B cell (primary cell): ENCODE measurements at regions not wholly inside any gene's neighbourhood (a gene's known extent, or its start where the extent isn't known, plus 50 kb on each side); places are given as distances from the start of the nearest gene placed in this dataset.

Experiments used
- ATAC-seq: fragments of 200-7000 bp; cut with Tn5 transposase; one replicate; pipeline ENCODE4 v1.10.0; 2021; ENCODE audit warnings: low read depth, mild to moderate bottlenecking, moderate number of reproducible peaks, moderate library complexity
- CTCF ChIA-PET: fragments of 350-600 bp; sonication (Branson Sonifier 250); formaldehyde crosslinking; loops from one replicate; lab custom pipeline; 2021; ENCODE audit warnings: antibody characterized with exemption, inconsistent platforms; lab: Charles Lee
- POLR2A ChIA-PET: fragments of 350-600 bp; sonication (Branson Sonifier 250); formaldehyde crosslinking; loops from one replicate; lab custom pipeline; 2021; ENCODE audit warnings: antibody characterized with exemption; lab: Charles Lee
- DNase-seq: peaks from one replicate; pipeline ENCODE4 v3.0.0; 2013
- H2AFZ ChIP-seq: 2 replicates; pipeline ENCODE4 v1.6.1; 2012; ENCODE audit warnings: mild to moderate bottlenecking, low read depth, low read length; ENCODE audit not compliant: insufficient read depth, poor library complexity, severe bottlenecking
- H3K27ac ChIP-seq, 2 donors: 1 replicate in 1 of 2; 2 replicates in 1 of 2; pipeline ENCODE4 v1.5.1; 2012 to 2013; ENCODE audit warnings: low read length in 2 of 2, mild to moderate bottlenecking in 2 of 2, moderate library complexity in 1 of 2
- H3K27me3 ChIP-seq, 4 experiments: fragments of 200-600 bp in 1 of 4; sonication (generic) in 1 of 4; replicated peaks in 1 of 4; 1 replicate in 2 of 4; 2 replicates in 2 of 4; pipeline versions ENCODE4 v1.6.1 to v1.7.0; 2013 to 2016; ENCODE audit warnings: low read length in 3 of 4, mild to moderate bottlenecking in 2 of 4, mixed read lengths in 1 of 4, moderate library complexity in 1 of 4; ENCODE audit not compliant: insufficient read depth in 4 of 4, control insufficient read depth in 3 of 4; ENCODE audit errors: control extremely low read depth in 1 of 4
- H3K36me3 ChIP-seq, 2 experiments: replicated peaks in 1 of 2; 1 replicate in 1 of 2; 2 replicates in 1 of 2; pipeline versions ENCODE4 v1.6.1 to v1.7.1; 2013; ENCODE audit warnings: low read length in 1 of 2; ENCODE audit not compliant: insufficient read depth in 2 of 2, control insufficient read depth in 1 of 2; ENCODE audit errors: control extremely low read depth in 1 of 2, extremely low read depth in 1 of 2
- H3K4me1 ChIP-seq, 2 donors: fragments of 200-600 bp in 1 of 2; sonication (generic) in 1 of 2; 1 replicate in 1 of 2; 2 replicates in 1 of 2; pipeline versions ENCODE4 v1.5.1 to v1.6.1; 2013 to 2017; ENCODE audit warnings: low read length in 2 of 2; ENCODE audit not compliant: control insufficient read depth in 2 of 2, insufficient read depth in 2 of 2
- H3K4me2 ChIP-seq: replicated peaks from 2 replicates; pipeline ENCODE3; 2012; ENCODE audit warnings: mild to moderate bottlenecking, low read depth, low read length; ENCODE audit not compliant: poor library complexity, severe bottlenecking
- H3K4me3 ChIP-seq, 5 experiments: fragments of 200-600 bp in 1 of 5; sonication (generic) in 1 of 5; 1 replicate in 3 of 5; 2 replicates in 2 of 5; pipeline versions ENCODE4 v1.5.1 to v1.7.0; 2011 to 2016; ENCODE audit warnings: low read length in 4 of 5, mild to moderate bottlenecking in 4 of 5, low read depth in 2 of 5, control low read depth in 1 of 5, moderate library complexity in 1 of 5; ENCODE audit not compliant: insufficient read depth in 1 of 5; ENCODE audit errors: control extremely low read depth in 1 of 5, extremely low read depth in 1 of 5
- H3K79me2 ChIP-seq: fragments of 200-600 bp; sonication (generic); one replicate; pipeline ENCODE4 v1.6.0; 2016; ENCODE audit warnings: low read length; ENCODE audit not compliant: control insufficient read depth, insufficient read depth
- H3K9ac ChIP-seq: fragments of 200-600 bp; sonication (generic); 2 replicates; pipeline ENCODE4 v1.6.1; 2017; ENCODE audit warnings: mild to moderate bottlenecking, low read length, moderate library complexity
- H3K9me3 ChIP-seq, 3 donors: one replicate each; pipeline versions ENCODE4 v1.6.1 to v1.7.1; 2013; ENCODE audit warnings: low read length in 2 of 3; ENCODE audit not compliant: control insufficient read depth in 2 of 3, insufficient read depth in 1 of 3; ENCODE audit errors: control extremely low read depth in 1 of 3
- H4K20me1 ChIP-seq: 2 replicates; pipeline ENCODE4 v1.6.0; 2012; ENCODE audit warnings: mild to moderate bottlenecking, low read length; ENCODE audit not compliant: insufficient read depth, control insufficient read depth, poor library complexity, severe bottlenecking
- H3K27ac Mint-ChIP-seq: one replicate; pipeline ENCODE4 v1.8.0; 2021; ENCODE audit warnings: mixed read lengths
- H3K27me3 Mint-ChIP-seq: one replicate; pipeline ENCODE4 v1.8.0; 2021; ENCODE audit warnings: mixed read lengths
- H3K4me1 Mint-ChIP-seq: one replicate; pipeline ENCODE4 v1.8.0; 2021; ENCODE audit warnings: mixed read lengths
- H3K4me3 Mint-ChIP-seq: one replicate; pipeline ENCODE4 v1.8.0; 2021; ENCODE audit warnings: mixed read lengths
- H3K9me3 Mint-ChIP-seq: one replicate; pipeline ENCODE4 v1.8.0; 2022; ENCODE audit warnings: mixed read lengths; ENCODE audit not compliant: insufficient read depth
- EZH2 ChIP-seq: IDR thresholded peaks from 2 replicates; pipeline ENCODE4 v1.6.1; 2012; ENCODE audit warnings: borderline replicate concordance, low read depth, mild to moderate bottlenecking, moderate library complexity, low read length; ENCODE audit not compliant: insufficient read depth, poor library complexity, severe bottlenecking
- WGBS: methylation state at CpG from one replicate; pipeline ENCODE4 v1.1.5; 2013; ENCODE audit warnings: missing lambda C conversion rate; ENCODE audit not compliant: insufficient coverage; 5-methylcytosine and 5-hydroxymethylcytosine counted together
- intact Hi-C: fragments of 100-400 bp; cut with micrococcal nuclease; formaldehyde crosslinking; loops from one replicate; pipeline ENCODE4 v1.10.0; 2022
- TF ChIP-seq, protein P1 (sequence below): fragments of 200-600 bp; IDR thresholded peaks from one replicate; pipeline ENCODE4 v1.8.0; 2022; ENCODE audit warnings: antibody characterized with exemption, mild to moderate bottlenecking

DNA sequence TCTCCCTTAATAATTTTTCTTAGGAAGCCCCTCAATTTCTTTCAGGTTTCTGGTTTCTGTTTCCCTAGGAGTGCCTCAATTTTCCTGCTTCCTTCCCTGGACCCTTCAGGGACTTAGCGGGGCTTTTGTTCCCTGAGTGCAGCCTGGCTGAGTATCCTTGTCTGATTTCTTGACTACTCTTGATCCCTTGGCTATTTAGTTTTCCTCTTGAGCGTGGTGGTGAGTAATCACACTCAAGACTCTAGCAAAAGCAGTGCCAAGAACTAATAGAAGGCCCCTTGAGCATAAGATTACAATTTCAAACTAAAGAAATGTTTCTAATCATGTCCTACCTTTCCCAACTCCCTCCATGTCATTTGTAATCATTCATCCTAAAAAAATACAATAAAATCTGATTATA lies 94.3 kb upstream of the C3orf80 start:
- Mint-ChIP-seq H3K27ac (no peak overlapping the region), H3K9me3 (no peaks in the 10 kb centered on the region), H3K27me3 (no peaks in the 10 kb centered on the region), H3K4me3 (no peak overlapping the region), H3K4me1 (peaks cover 20% of the 10 kb centered on the region)
- ATAC-seq (no peak), DNase-seq (no peak)
- POLR2A ChIA-PET = no interaction called here
- Histone ChIP-seq H3K9ac (no peak overlapping the region), H3K4me2 (no peak overlapping the region), H3K9me3 (no peaks in the 10 kb centered on the region), H3K79me2 (no peaks in the 10 kb centered on the region), H3K27ac (no peak overlapping the region), H2AFZ (no peak overlapping the region), H3K4me3 (no peak overlapping the region), H3K27me3 (no peaks in the 10 kb centered on the region), H3K36me3 (no peaks in the 10 kb centered on the region), H4K20me1 (no peaks in the 10 kb centered on the region), H3K4me1 (peaks cover 2 to 9% of the 10 kb centered on the region in 2 donors)
- intact Hi-C loops = no loop called here
- TF ChIP-seq EZH2 = no peak
- TF ChIP-seq, protein P1, sequence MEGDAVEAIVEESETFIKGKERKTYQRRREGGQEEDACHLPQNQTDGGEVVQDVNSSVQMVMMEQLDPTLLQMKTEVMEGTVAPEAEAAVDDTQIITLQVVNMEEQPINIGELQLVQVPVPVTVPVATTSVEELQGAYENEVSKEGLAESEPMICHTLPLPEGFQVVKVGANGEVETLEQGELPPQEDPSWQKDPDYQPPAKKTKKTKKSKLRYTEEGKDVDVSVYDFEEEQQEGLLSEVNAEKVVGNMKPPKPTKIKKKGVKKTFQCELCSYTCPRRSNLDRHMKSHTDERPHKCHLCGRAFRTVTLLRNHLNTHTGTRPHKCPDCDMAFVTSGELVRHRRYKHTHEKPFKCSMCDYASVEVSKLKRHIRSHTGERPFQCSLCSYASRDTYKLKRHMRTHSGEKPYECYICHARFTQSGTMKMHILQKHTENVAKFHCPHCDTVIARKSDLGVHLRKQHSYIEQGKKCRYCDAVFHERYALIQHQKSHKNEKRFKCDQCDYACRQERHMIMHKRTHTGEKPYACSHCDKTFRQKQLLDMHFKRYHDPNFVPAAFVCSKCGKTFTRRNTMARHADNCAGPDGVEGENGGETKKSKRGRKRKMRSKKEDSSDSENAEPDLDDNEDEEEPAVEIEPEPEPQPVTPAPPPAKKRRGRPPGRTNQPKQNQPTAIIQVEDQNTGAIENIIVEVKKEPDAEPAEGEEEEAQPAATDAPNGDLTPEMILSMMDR = no peak
- 93% methylated on average over 2 of the region's 2 CpGs for WGBS
- CTCF ChIA-PET = no interaction called here

DNA sequence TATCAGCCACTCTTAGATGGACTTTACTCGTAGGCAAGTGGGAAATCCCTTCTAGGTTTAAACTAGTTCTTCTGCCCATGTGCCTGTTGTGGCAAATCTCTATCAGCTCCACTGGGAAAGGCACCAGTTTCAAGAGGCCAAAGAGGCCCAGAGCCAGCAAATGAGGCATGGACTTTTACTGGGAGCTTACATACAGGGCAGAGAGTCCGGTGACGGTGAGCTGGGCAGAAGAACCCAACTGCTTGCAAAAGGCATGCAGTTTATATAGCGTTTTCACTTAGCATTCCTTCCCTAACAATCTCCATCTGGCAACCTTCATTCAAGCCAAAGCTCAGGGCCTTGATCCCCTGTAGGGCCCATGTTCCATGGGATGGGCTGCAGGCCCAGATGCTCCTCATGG lies 93.0 kb upstream of the C3orf80 start:
- H3K36me3 ChIP-seq = no peaks in the 10 kb centered on the region
- ATAC-seq (no peak), DNase-seq (no peak)
- H4K20me1 ChIP-seq = no peaks in the 10 kb centered on the region
- H3K9me3 Mint-ChIP-seq = no peaks in the 10 kb centered on the region
- H3K27ac Mint-ChIP-seq = no peak overlapping the region
- H2AFZ ChIP-seq = no peak overlapping the region
- no peak overlapping the region for H3K4me3 Mint-ChIP-seq
- intact Hi-C loops = no loop called here
- H3K4me1 Mint-ChIP-seq = peaks cover 32% of the 10 kb centered on the region
- H3K9ac ChIP-seq = no peak overlapping the region
- 89% methylated on average over 4 of the region's 4 CpGs for WGBS
- no peaks in the 10 kb centered on the region for H3K27me3 ChIP-seq
- H3K4me2 ChIP-seq = no peak overlapping the region
- H3K4me1 ChIP-seq = peaks cover 4 to 18% of the 10 kb centered on the region in 2 donors
- H3K4me3 ChIP-seq = no peak overlapping the region
- no peaks in the 10 kb centered on the region for H3K79me2 ChIP-seq
- CTCF ChIA-PET = no interaction called here
- H3K27ac ChIP-seq = no peak overlapping the region
- no peaks in the 10 kb centered on the region for H3K9me3 ChIP-seq
- POLR2A ChIA-PET = no interaction called here
- H3K27me3 Mint-ChIP-seq = no peaks in the 10 kb centered on the region
- TF ChIP-seq EZH2 = no peak
- TF ChIP-seq, protein P1 = no peak
